AG04450 (cell line): ENCODE measurements at regions not wholly inside any gene's neighbourhood (a gene's known extent, or its start where the extent isn't known, plus 50 kb on each side); places are given as distances from the start of the nearest gene placed in this dataset.

Experiments used
- CTCF ChIA-PET: fragments of 300-600, 350-600 bp; formaldehyde crosslinking; extraction: SDS; loops from one replicate; lab custom pipeline; 2022; ENCODE audit warnings: antibody characterized with exemption, inconsistent platforms; lab: Charles Lee
- POLR2A ChIA-PET: fragments of 350-600 bp; formaldehyde crosslinking; extraction: SDS; loops from one replicate; lab custom pipeline; 2021; ENCODE audit warnings: antibody characterized with exemption, inconsistent platforms; lab: Yijun Ruan, JAX
- DNase-seq: peaks from one replicate; pipeline ENCODE4 v3.0.0-alpha.2; 2011; ENCODE audit warnings: low read depth, low spot score
- H3K27ac ChIP-seq: one replicate; pipeline ENCODE4 v1.5.1; 2012; ENCODE audit warnings: low read depth, low read length, control low read depth
- H3K27me3 ChIP-seq: one replicate; pipeline ENCODE4 v1.6.0; 2012; ENCODE audit warnings: low read length; ENCODE audit not compliant: control insufficient read depth, insufficient read depth
- H3K4me3 ChIP-seq: 2 replicates; pipeline ENCODE4 v1.5.1; 2011; ENCODE audit warnings: mild to moderate bottlenecking, low read depth, low read length, control low read depth
- H3K9me3 ChIP-seq: 2 replicates; pipeline ENCODE4 v1.5.1; 2012; ENCODE audit warnings: low read length; ENCODE audit not compliant: control insufficient read depth, insufficient read depth
- CTCF ChIP-seq: IDR thresholded peaks from 2 replicates; pipeline ENCODE4 v1.5.1; 2011; ENCODE audit warnings: low read depth, low read length, control low read depth, inconsistent platforms

DNA sequence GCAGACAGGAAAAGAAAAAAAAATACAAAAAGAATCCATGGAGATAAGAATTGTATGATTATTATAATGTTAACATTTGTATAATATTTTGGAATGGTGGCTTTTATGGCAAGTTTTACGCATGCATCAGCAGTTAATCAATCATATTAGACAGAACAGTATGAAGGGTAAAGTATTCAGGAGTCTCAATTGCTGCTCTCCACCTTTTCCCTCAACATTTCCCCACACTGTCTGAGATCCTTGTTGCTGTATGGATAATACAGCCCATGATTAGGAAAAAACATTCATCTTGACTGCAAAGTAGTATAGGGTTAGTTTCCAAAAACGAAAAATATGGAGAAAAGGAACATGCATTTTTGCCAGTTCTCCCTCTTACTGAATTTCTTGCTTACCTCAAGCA, 755.3 kb upstream of the ARPP21 start:
- H3K4me3 ChIP-seq: no peak overlapping the region
- ChIA-PET POLR2A (no interaction called here), CTCF (no interaction called here)
- DNase-seq: no peak
- no peaks in the 10 kb centered on the region for H3K27me3 ChIP-seq
- no peak overlapping the region for H3K27ac ChIP-seq
- H3K9me3 ChIP-seq: peaks cover 9% of the 10 kb centered on the region
- no peak for TF ChIP-seq CTCF

DNA sequence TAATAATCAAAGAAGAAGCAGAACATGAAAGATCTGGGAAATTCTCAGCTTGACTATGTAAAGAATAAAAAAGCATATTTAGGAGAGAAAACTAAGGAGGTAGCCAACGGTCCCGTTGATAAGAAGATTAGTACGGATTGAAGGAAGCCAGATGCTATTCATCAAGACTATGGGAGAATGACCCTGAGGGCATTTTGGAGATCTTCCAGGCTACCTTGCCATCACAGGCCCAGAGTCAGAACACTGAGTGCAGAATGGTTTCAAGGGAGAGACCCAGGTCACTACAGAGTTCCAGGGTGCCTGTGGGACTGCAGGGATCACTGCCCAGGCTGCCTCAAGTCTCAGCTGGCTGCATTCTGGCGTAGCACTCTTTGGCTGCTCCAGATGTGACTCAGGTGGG, 752.9 kb upstream of the ARPP21 start:
- ChIA-PET POLR2A (no interaction called here), CTCF (no interaction called here)
- H3K9me3 ChIP-seq: peaks cover 9% of the 10 kb centered on the region
- no peaks in the 10 kb centered on the region for H3K27me3 ChIP-seq
- DNase-seq: no peak
- no peak overlapping the region for H3K4me3 ChIP-seq
- TF ChIP-seq CTCF: no peak
- H3K27ac ChIP-seq: no peak overlapping the region

DNA sequence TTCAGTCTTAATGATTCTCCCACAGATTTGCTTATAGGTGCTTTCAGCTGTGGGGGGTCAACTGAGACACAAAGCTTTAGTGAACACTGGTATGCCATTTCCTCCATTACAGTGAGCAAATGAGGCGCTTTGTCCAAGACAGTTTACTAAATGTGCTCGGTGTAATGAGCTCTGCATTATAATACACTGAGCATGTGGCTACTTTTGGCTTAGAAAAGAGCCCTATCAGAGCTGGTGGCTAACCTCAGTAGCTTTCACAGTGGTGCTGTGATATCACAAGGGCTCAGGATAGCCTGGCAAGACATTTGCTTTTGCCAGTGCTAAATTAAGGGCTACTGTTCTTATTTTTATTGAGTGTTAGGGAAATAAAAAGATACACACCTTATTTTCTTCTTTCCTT, 749.7 kb upstream of the ARPP21 start:
- ChIA-PET POLR2A (no interaction called here), CTCF (no interaction called here)
- H3K4me3 ChIP-seq: no peak overlapping the region
- no peak overlapping the region for H3K27ac ChIP-seq
- no peak for TF ChIP-seq CTCF
- peaks cover 9% of the 10 kb centered on the region for H3K9me3 ChIP-seq
- no peak for DNase-seq
- H3K27me3 ChIP-seq: no peaks in the 10 kb centered on the region

DNA sequence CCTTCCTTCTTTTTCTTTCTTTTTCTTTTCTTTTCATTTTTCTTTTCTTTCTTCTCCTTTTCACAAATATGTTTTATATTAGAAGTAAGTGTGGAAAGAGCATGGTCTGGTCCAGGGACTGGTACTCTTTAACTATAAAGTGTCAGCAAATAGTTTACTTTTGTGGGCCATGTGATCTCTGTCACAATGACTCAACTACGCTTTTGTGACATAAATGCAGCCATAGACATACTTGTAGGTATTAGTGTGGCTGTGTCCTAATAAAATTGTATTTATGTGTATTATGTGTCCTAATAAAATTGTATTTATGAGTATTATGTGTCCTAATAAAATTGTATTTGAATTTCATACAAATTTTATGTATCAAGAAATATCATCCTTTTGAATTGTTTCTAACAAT, 749.1 kb upstream of the ARPP21 start:
- ChIA-PET CTCF (no interaction called here), POLR2A (no interaction called here)
- Histone ChIP-seq H3K4me3 (no peak overlapping the region), H3K27ac (no peak overlapping the region), H3K9me3 (peaks cover 9% of the 10 kb centered on the region), H3K27me3 (no peaks in the 10 kb centered on the region)
- TF ChIP-seq CTCF: no peak
- no peak for DNase-seq

DNA sequence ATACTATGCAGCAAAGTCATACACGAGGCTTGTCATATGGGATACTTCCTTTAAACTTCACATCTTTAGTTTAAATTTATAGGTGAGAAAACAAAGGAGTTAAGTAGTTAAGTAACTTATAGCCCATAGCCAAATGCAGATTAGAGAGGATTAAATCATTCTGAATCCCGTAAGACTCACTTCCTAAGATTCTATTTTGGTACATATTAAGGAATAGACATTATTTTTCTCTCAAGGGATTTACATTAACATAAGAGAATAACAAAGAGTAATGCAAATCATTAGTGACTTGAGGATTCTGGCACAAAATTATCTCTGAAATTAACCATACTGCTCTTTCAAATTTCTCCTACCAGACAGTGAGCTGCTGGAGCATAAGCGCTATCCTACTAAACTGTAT, 747.4 kb upstream of the ARPP21 start:
- no peak for DNase-seq
- CTCF ChIA-PET: no interaction called here
- H3K4me3 ChIP-seq: no peak overlapping the region
- TF ChIP-seq CTCF: no peak
- no peak overlapping the region for H3K27ac ChIP-seq
- POLR2A ChIA-PET: no interaction called here
- no peaks in the 10 kb centered on the region for H3K27me3 ChIP-seq
- H3K9me3 ChIP-seq: peaks cover 4% of the 10 kb centered on the region; the same call in 1 of the 2 replicates
